PC-9 (cell line): ENCODE measurements at regions not wholly inside any gene's neighbourhood (a gene's known extent, or its start where the extent isn't known, plus 50 kb on each side); places are given as distances from the start of the nearest gene placed in this dataset.

Source experiments
- CTCF ChIP-seq: fragments of 200-600 bp; sonication (generic); conservative IDR thresholded peaks from 2 replicates; pipeline ENCODE4 v1.6.1; 2017; ENCODE audit warnings: mixed run types, antibody characterized with exemption, mild to moderate bottlenecking, moderate library complexity
- EZH2 ChIP-seq: fragments of 200-600 bp; sonication (generic); IDR thresholded peaks from 2 replicates; pipeline ENCODE4 v1.8.0; 2017; ENCODE audit warnings: antibody characterized with exemption, low read depth

DNA sequence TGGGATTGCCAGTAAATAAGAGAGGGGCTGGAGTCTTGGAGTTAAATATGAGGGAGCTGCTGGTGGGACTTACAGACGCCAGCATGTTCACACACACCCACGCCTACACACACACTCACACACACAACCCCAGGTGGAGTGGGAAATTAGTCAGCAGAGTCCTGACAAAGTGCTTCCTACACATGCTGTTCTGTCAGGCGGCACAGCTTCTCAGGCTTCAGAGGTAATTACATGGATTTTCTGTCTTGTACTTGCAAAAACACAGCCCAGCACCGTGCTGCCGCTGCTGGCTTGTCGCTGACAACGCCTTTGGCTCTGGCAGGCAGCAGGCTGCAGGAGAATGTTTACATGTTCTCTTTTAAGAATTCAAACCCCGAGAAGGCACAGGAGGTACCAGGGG, 1186.3 kb upstream of the CELF4 start:
- no peak for TF ChIP-seq CTCF
- no peak for TF ChIP-seq EZH2
